ENCODE measurements at regions not wholly inside any gene's neighbourhood (a gene's known extent, or its start where the extent isn't known, plus 50 kb on each side); places are given as distances from the start of the nearest gene placed in this dataset.
"Not testable (repeated sequence)": the region's sequence is repeated elsewhere in the genome, so short reads cannot be mapped to it uniquely, and the experiment has no call there.

- no peak for DNase-seq
Observed at GRCh38 chr3:177830411-177830849, 633.1 kb upstream of the TBL1XR1 start.

GRCh38 chr3:177831361-177831760 lies 634.1 kb upstream of the TBL1XR1 start:
- peak; percentile 50 for DNase-seq

GRCh38 chr3:177832880-177833279 lies 635.6 kb upstream of the TBL1XR1 start:
- DNase-seq: no peak

- peak; percentile 64 for DNase-seq
Observed at GRCh38 chr3:177833332-177833731, 636.0 kb upstream of the TBL1XR1 start.

- no peak for DNase-seq
Observed at GRCh38 chr3:177835008-177835407, 637.7 kb upstream of the TBL1XR1 start.

- DNase-seq: no peak
Observed at GRCh38 chr3:177835917-177836316, 638.6 kb upstream of the TBL1XR1 start.

GRCh38 chr3:177836671-177837070 lies 639.4 kb upstream of the TBL1XR1 start:
- DNase-seq: no peak

GRCh38 chr3:177837951-177838655 lies 640.8 kb upstream of the TBL1XR1 start:
- no peak for DNase-seq

- DNase-seq: no peak
Observed at GRCh38 chr3:177838766-177839350, 641.6 kb upstream of the TBL1XR1 start.

- DNase-seq: peak; percentile 2
Observed at GRCh38 chr3:177842302-177842701, 645.0 kb upstream of the TBL1XR1 start.

- DNase-seq: no peak
Observed at GRCh38 chr3:177842743-177843734, 645.8 kb upstream of the TBL1XR1 start.

- DNase-seq: peak; percentile 18
Observed at GRCh38 chr3:177852001-177852807, 654.9 kb upstream of the TBL1XR1 start.

GRCh38 chr3:177855021-177855420 lies 657.7 kb upstream of the TBL1XR1 start:
- DNase-seq: no peak

- no peak for DNase-seq
Observed at GRCh38 chr3:177860184-177860583, 662.9 kb upstream of the TBL1XR1 start.

- no peak for DNase-seq
Observed at GRCh38 chr3:177862962-177863491, 665.7 kb upstream of the TBL1XR1 start.

GRCh38 chr3:177871267-177871666 lies 665.0 kb upstream of the KCNMB2 start:
- not testable (repeated sequence) for DNase-seq

GRCh38 chr3:177878192-177878591 lies 658.0 kb upstream of the KCNMB2 start:
- DNase-seq: no peak

- DNase-seq: no peak
Observed at GRCh38 chr3:177878957-177879356, 657.3 kb upstream of the KCNMB2 start.

GRCh38 chr3:177881351-177881750 lies 654.9 kb upstream of the KCNMB2 start:
- no peak for DNase-seq

GRCh38 chr3:177882124-177882648 lies 654.0 kb upstream of the KCNMB2 start:
- no peak for DNase-seq

GRCh38 chr3:177883091-177883490 lies 653.1 kb upstream of the KCNMB2 start:
- DNase-seq: no peak

GRCh38 chr3:177883957-177884356 lies 652.3 kb upstream of the KCNMB2 start:
- DNase-seq: no peak

Data from DMS53 (cell line).